HUES64 (cell line): ENCODE measurements at regions not wholly inside any gene's neighbourhood (a gene's known extent, or its start where the extent isn't known, plus 50 kb on each side); places are given as distances from the start of the nearest gene placed in this dataset.
"Not testable (repeated sequence)": the region's sequence is repeated elsewhere in the genome, so short reads cannot be mapped to it uniquely, and the experiment has no call there.

Experiments
- H3K27ac ChIP-seq: 2 replicates; pipeline ENCODE4 v1.7.0; 2013; ENCODE audit warnings: low read depth, low read length, inconsistent platforms
- H3K27me3 ChIP-seq: 2 replicates; pipeline ENCODE4 v1.6.1; 2013; ENCODE audit warnings: mild to moderate bottlenecking, low read length; ENCODE audit not compliant: insufficient read depth
- H3K36me3 ChIP-seq: 2 replicates; pipeline ENCODE4 v1.6.1; 2013; ENCODE audit warnings: mild to moderate bottlenecking, low read length; ENCODE audit not compliant: insufficient read depth
- H3K4me1 ChIP-seq: 2 replicates; pipeline ENCODE4 v1.6.1; 2013; ENCODE audit warnings: mild to moderate bottlenecking, low read length, moderate library complexity; ENCODE audit not compliant: insufficient read depth
- H3K4me3 ChIP-seq: 2 replicates; pipeline ENCODE4 v1.5.1; 2013; ENCODE audit warnings: mild to moderate bottlenecking, low read length, moderate library complexity
- H3K9ac ChIP-seq: 2 replicates; pipeline ENCODE4 v1.6.1; 2013; ENCODE audit warnings: mild to moderate bottlenecking, low read depth, low read length
- H3K9me3 ChIP-seq: 2 replicates; pipeline ENCODE4 v1.6.1; 2013; ENCODE audit warnings: low read depth, low read length; ENCODE audit not compliant: insufficient read depth
- WGBS: fragments of 150-250, 120-280 bp; methylation state at CpG from one replicate; pipeline ENCODE4 v1.1.7; 2013; ENCODE audit warnings: missing lambda C conversion rate; 5-methylcytosine and 5-hydroxymethylcytosine counted together

GRCh38 chr12:131428091-131428685 lies 282.7 kb upstream of the SFSWAP start:
- Histone ChIP-seq H3K4me3 (no peak overlapping the region), H3K9me3 (peaks cover 26% of the 10 kb centered on the region), H3K9ac (no peak overlapping the region), H3K27ac (no peak overlapping the region), H3K36me3 (no peaks in the 10 kb centered on the region), H3K4me1 (no peaks in the 10 kb centered on the region), H3K27me3 (no peaks in the 10 kb centered on the region)
- 84% methylated on average over 14 of the region's 14 CpGs for WGBS

GRCh38 chr12:131429221-131429620 lies 281.7 kb upstream of the SFSWAP start:
- H3K27me3 ChIP-seq, H3K4me1 ChIP-seq, H3K4me3 ChIP-seq, H3K36me3 ChIP-seq, H3K9ac ChIP-seq, H3K27ac ChIP-seq: not testable (repeated sequence)
- 10% methylated on average over 3 of the region's 8 CpGs for WGBS
- peaks cover 19% of the 10 kb centered on the region for H3K9me3 ChIP-seq

GRCh38 chr12:131429697-131430096 lies 281.2 kb upstream of the SFSWAP start:
- not testable (repeated sequence) for H3K4me3 ChIP-seq, H3K36me3 ChIP-seq, H3K27me3 ChIP-seq, H3K9ac ChIP-seq, H3K4me1 ChIP-seq, H3K27ac ChIP-seq
- 69% methylated on average over 8 of the region's 8 CpGs for WGBS
- peaks cover 14% of the 10 kb centered on the region for H3K9me3 ChIP-seq

GRCh38 chr12:131430158-131430742 lies 280.6 kb upstream of the SFSWAP start:
- 79% methylated on average over 7 of the region's 8 CpGs for WGBS
- Histone ChIP-seq H3K36me3 (no peaks in the 10 kb centered on the region), H3K4me3 (no peak overlapping the region), H3K9me3 (peaks cover 9% of the 10 kb centered on the region), H3K27ac (no peak overlapping the region), H3K9ac (no peak overlapping the region), H3K4me1 (no peaks in the 10 kb centered on the region), H3K27me3 (no peaks in the 10 kb centered on the region)

GRCh38 chr12:131431126-131431655 lies 279.7 kb upstream of the SFSWAP start:
- WGBS: 94% methylated on average over 15 of the region's 17 CpGs
- H3K27me3 ChIP-seq, H3K36me3 ChIP-seq, H3K9ac ChIP-seq, H3K9me3 ChIP-seq, H3K4me3 ChIP-seq, H3K27ac ChIP-seq, H3K4me1 ChIP-seq: not testable (repeated sequence)

- WGBS: 89% methylated on average over 6 of the region's 29 CpGs
- no peak overlapping the region for H3K4me3 ChIP-seq
These were observed 278.2 kb upstream of the SFSWAP start for GRCh38 chr12:131432532-131433260.

GRCh38 chr12:131434208-131435125 lies 276.4 kb upstream of the SFSWAP start:
- Histone ChIP-seq H3K4me1 (0 out of 2 replicates have a peak, but pooled peaks cover 4% of the 10 kb centered on the region), H3K9me3 (no peaks in the 10 kb centered on the region), H3K36me3 (no peaks in the 10 kb centered on the region), H3K27me3 (no peaks in the 10 kb centered on the region), H3K27ac (no peak overlapping the region), H3K9ac (no peak overlapping the region), H3K4me3 (no peak overlapping the region)
- 83% methylated on average over 20 of the region's 28 CpGs for WGBS

More at GRCh38 chr12:131432532-131433260, 278.2 kb upstream of the SFSWAP start:
- no peaks in the 10 kb centered on the region for H3K27me3 ChIP-seq
- H3K9me3 ChIP-seq: no peaks in the 10 kb centered on the region
- no peaks in the 10 kb centered on the region for H3K36me3 ChIP-seq
- no peak overlapping the region for H3K27ac ChIP-seq
- H3K9ac ChIP-seq: no peak overlapping the region
- 0 out of 2 replicates have a peak, but pooled peaks cover 4% of the 10 kb centered on the region for H3K4me1 ChIP-seq

- H3K36me3 ChIP-seq: no peaks in the 10 kb centered on the region
- no peaks in the 10 kb centered on the region for H3K27me3 ChIP-seq
- WGBS: 68% methylated on average over 10 of the region's 10 CpGs
These were observed 273.8 kb upstream of the SFSWAP start for GRCh38 chr12:131436922-131437705.

GRCh38 chr12:131437706-131438492 lies 273.0 kb upstream of the SFSWAP start:
- Histone ChIP-seq H3K9me3 (no peaks in the 10 kb centered on the region), H3K36me3 (no peaks in the 10 kb centered on the region), H3K4me1 (0 out of 2 replicates have a peak, but pooled peaks cover 4% of the 10 kb centered on the region), H3K27ac (no peak overlapping the region), H3K4me3 (no peak overlapping the region), H3K27me3 (no peaks in the 10 kb centered on the region), H3K9ac (no peak overlapping the region)
- WGBS: 90% methylated on average over 9 of the region's 9 CpGs

More at GRCh38 chr12:131436922-131437705, 273.8 kb upstream of the SFSWAP start:
- H3K9me3 ChIP-seq: no peaks in the 10 kb centered on the region
- H3K4me1 ChIP-seq: 0 out of 2 replicates have a peak, but pooled peaks cover 4% of the 10 kb centered on the region
- no peak overlapping the region for H3K9ac ChIP-seq
- no peak overlapping the region for H3K4me3 ChIP-seq
- H3K27ac ChIP-seq: no peak overlapping the region

GRCh38 chr12:131438493-131438835 lies 272.4 kb upstream of the SFSWAP start:
- H3K4me3 ChIP-seq, H3K27ac ChIP-seq, H3K36me3 ChIP-seq, H3K9me3 ChIP-seq, H3K9ac ChIP-seq, H3K4me1 ChIP-seq, H3K27me3 ChIP-seq: not testable (repeated sequence)
- WGBS: 98% methylated on average over 3 of the region's 3 CpGs
